ENCODE measurements at regions not wholly inside any gene's neighbourhood (a gene's known extent, or its start where the extent isn't known, plus 50 kb on each side); places are given as distances from the start of the nearest gene placed in this dataset.

DNA sequence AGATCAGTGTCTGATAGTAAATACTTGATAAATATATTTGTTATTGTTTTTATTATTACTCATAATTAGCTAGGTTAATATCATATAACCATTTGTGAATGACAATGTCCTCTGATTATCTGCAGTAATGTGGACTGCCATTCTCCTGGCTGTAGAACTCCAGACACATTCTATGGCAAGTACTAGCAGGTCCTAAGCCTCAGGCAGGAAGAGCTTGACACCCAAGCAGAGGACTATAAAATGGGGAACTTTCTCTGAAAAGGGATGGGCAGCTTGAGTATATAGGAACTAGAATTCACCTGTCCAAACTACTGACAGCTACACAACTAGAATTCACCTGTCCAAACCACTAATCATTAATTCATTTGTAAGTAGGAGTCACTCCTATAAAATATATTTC, 649.4 kb downstream of the CPS1 start:
- TF ChIP-seq GATA3 (IDR thresholded peaks at IDR 0.05; ENCODE audit: low read depth, low read length) = no peak

GRCh38 chr2:211216221-211216620, 659.8 kb downstream of the CPS1 start:
- TF ChIP-seq GATA2 (IDR thresholded peaks at IDR 0.05; ENCODE audit: low read depth, low read length) = no peak
- TF ChIP-seq GATA3 (IDR thresholded peaks at IDR 0.05; ENCODE audit: low read depth, low read length) = no peak

GRCh38 chr2:211225784-211226183, 669.4 kb downstream of the CPS1 start:
- TF ChIP-seq GATA3 (IDR thresholded peaks at IDR 0.05; ENCODE audit: low read depth, low read length) = peak; percentile 72
- peak; percentile 71; the same call in 1 of the 2 replicates for TF ChIP-seq GATA2 (IDR thresholded peaks at IDR 0.05; ENCODE audit: low read depth, low read length)

DNA sequence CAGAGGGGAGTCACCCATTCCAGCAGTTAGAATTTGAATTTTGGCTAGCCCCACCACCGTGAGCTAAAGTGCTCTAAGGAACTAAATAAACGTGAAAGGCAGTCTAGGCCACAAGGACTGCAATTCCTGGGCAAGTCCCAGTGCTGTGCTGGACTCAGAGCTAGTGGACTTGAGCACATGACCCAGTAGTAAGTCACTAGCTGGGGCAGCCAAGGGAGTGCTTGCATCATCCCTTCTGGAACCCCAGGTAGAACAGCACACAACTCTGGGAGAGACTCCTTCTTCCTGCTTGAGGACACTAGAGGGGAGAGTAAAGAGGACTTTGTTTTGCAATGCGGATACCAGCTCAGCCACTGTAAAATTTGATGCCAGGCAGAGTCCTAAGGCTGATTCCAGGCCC, 672.2 kb downstream of the CPS1 start:
- TF ChIP-seq GATA3 (IDR thresholded peaks at IDR 0.05; ENCODE audit: low read depth, low read length) (no peak), GATA2 (IDR thresholded peaks at IDR 0.05; ENCODE audit: low read depth, low read length) (no peak)

GRCh38 chr2:211237586-211238275, 681.3 kb downstream of the CPS1 start:
- TF ChIP-seq GATA3 (IDR thresholded peaks at IDR 0.05; ENCODE audit: low read depth, low read length) = no peak
- no peak for TF ChIP-seq GATA2 (IDR thresholded peaks at IDR 0.05; ENCODE audit: low read depth, low read length)

DNA sequence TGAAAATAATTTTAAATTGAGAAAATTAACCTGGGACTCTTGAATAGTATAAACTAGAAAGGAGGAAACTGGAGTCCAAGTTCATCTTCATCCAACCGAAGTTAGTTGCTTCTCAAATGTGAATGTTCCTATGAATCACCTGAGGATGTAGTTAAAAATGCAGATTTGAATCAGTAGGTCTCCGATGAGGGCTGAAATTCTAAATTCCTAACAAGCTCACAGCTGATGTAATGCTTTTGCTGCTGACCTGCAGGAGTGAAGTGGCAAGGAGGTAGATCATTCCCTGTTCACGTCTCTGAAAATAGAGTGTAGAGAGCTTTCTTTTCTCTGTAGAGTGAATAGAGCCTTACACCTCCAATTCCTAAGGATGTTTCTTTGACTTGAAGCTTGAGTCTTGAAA, 685.5 kb downstream of the CPS1 start:
- TF ChIP-seq GATA2 (IDR thresholded peaks at IDR 0.05; ENCODE audit: low read depth, low read length) (no peak), GATA3 (IDR thresholded peaks at IDR 0.05; ENCODE audit: low read depth, low read length) (no peak)

DNA sequence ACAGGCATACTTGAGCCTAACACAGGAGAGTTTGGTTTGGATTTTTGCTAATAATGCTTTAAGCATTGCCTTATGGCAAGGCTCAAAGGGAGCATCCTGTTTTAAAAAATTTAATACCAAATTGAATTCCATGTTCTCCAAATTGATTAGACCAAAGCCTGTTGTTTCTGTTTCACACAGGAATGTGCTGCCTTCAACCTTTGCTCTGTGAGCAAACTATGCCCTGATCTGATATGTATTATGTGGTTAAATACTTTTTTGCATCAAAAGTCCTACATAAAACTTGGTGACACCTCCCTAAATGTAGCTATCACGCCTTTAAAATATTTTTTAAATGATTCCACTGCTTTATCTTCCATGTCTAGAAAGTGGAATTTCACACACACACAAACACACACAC, 691.4 kb downstream of the CPS1 start:
- TF ChIP-seq GATA2 (IDR thresholded peaks at IDR 0.05; ENCODE audit: low read depth, low read length) (no peak), GATA3 (IDR thresholded peaks at IDR 0.05; ENCODE audit: low read depth, low read length) (no peak)

GRCh38 chr2:211248841-211249240, 692.4 kb downstream of the CPS1 start:
- TF ChIP-seq GATA3 (IDR thresholded peaks at IDR 0.05; ENCODE audit: low read depth, low read length) (no peak), GATA2 (IDR thresholded peaks at IDR 0.05; ENCODE audit: low read depth, low read length) (no peak)

DNA sequence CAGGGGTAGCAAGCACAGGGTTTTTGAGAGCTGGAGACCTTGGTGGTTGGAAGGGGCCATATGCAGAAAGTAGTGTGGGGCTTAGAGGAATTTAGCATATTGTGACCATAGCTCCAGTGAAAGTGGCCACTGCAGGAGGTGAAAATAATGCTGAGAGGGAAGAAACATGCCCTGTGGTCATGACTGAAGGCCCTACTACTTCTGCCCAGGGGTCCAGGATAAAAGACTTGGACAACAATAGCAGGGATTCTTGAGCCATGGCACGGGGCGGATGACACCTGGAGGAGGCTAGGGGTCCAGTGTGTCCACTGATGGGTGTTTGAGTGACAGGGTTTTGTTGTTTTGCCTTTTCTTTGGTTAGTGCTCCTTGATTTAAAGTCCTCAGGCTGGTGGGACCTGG, 694.6 kb downstream of the CPS1 start:
- TF ChIP-seq GATA2 (IDR thresholded peaks at IDR 0.05; ENCODE audit: low read depth, low read length) = no peak
- TF ChIP-seq GATA3 (IDR thresholded peaks at IDR 0.05; ENCODE audit: low read depth, low read length) = no peak

- TF ChIP-seq GATA2 (IDR thresholded peaks at IDR 0.05; ENCODE audit: low read depth, low read length) (no peak), GATA3 (IDR thresholded peaks at IDR 0.05; ENCODE audit: low read depth, low read length) (no peak)
Observed at GRCh38 chr2:211258646-211259335, 702.4 kb downstream of the CPS1 start.

- TF ChIP-seq GATA3 (IDR thresholded peaks at IDR 0.05; ENCODE audit: low read depth, low read length) (no peak), GATA2 (IDR thresholded peaks at IDR 0.05; ENCODE audit: low read depth, low read length) (no peak)
Observed at GRCh38 chr2:211259831-211260476, 703.6 kb downstream of the CPS1 start.

GRCh38 chr2:211270257-211270656, 713.9 kb downstream of the CPS1 start:
- TF ChIP-seq GATA2 (IDR thresholded peaks at IDR 0.05; ENCODE audit: low read depth, low read length) (no peak), GATA3 (IDR thresholded peaks at IDR 0.05; ENCODE audit: low read depth, low read length) (no peak)

- TF ChIP-seq GATA3 (IDR thresholded peaks at IDR 0.05; ENCODE audit: low read depth, low read length) = no peak
- no peak for TF ChIP-seq GATA2 (IDR thresholded peaks at IDR 0.05; ENCODE audit: low read depth, low read length)
Observed at GRCh38 chr2:211281430-211282073, 725.2 kb downstream of the CPS1 start.

DNA sequence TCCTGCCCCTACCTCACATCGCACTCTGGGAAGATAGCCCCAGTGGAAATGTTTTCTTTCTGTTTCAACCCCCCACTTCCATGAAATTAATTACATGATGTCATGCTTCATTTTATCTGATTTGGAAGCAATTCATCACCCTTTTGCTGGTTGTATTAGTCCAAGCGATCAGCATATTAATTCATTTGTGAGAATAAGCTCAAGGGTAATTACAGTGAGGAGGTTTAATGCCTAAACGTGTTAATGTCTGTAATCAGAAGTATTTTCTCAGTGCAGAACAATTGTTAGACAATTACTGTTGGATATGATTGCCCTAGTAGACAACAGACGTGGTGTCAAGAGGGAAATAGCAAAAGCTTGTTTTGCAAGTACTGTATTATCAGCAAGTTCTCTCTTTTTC, 746.3 kb downstream of the CPS1 start:
- TF ChIP-seq GATA3 (IDR thresholded peaks at IDR 0.05; ENCODE audit: low read depth, low read length) (no peak), GATA2 (IDR thresholded peaks at IDR 0.05; ENCODE audit: low read depth, low read length) (no peak)
